Astrocyte (in vitro differentiated cells and primary cell): ENCODE measurements at regions not wholly inside any gene's neighbourhood (a gene's known extent, or its start where the extent isn't known, plus 50 kb on each side); places are given as distances from the start of the nearest gene placed in this dataset.

Experiments used
- DNase-seq: peaks from one replicate; pipeline ENCODE4 v3.0.0-alpha.2; 2010; ENCODE audit warnings: low read depth
- FAIRE-seq: peaks from 2 replicates; lab custom pipeline; 2011; peaks lifted over from hg19 to GRCh38; lab: Jason Lieb, UNC
- H2AFZ ChIP-seq: 2 replicates; pipeline ENCODE4 v1.6.0; 2012; ENCODE audit warnings: low read depth, low read length, inconsistent platforms
- H3K27ac ChIP-seq: 2 replicates; pipeline ENCODE4 v1.5.1; 2011; ENCODE audit warnings: low read depth, low read length, inconsistent platforms
- H3K27me3 ChIP-seq: 2 replicates; pipeline ENCODE4 v1.6.0; 2011; ENCODE audit warnings: low read length, inconsistent platforms; ENCODE audit not compliant: insufficient read depth
- H3K36me3 ChIP-seq: 2 replicates; pipeline ENCODE4 v1.5.1; 2011; ENCODE audit warnings: low read length, inconsistent platforms; ENCODE audit not compliant: insufficient read depth
- H3K4me1 ChIP-seq: 2 replicates; pipeline ENCODE4 v1.5.1; 2011; ENCODE audit warnings: low read length, inconsistent platforms; ENCODE audit not compliant: insufficient read depth
- H3K4me2 ChIP-seq: 2 replicates; pipeline ENCODE4 v1.6.0; 2012; ENCODE audit warnings: low read length, inconsistent platforms
- H3K4me3 ChIP-seq: 2 replicates; pipeline ENCODE4 v1.5.1; 2011; ENCODE audit warnings: low read depth, mild to moderate bottlenecking, low read length, inconsistent platforms; ENCODE audit not compliant: insufficient read depth
- H3K79me2 ChIP-seq: 2 replicates; pipeline ENCODE4 v1.6.0; 2012; ENCODE audit warnings: mild to moderate bottlenecking, low read length, inconsistent platforms; ENCODE audit not compliant: insufficient read depth
- H3K9ac ChIP-seq: 2 replicates; pipeline ENCODE4 v1.6.0; 2012; ENCODE audit warnings: mild to moderate bottlenecking, low read length, inconsistent platforms
- H3K9me3 ChIP-seq: 2 replicates; pipeline ENCODE4 v1.5.1; 2012; ENCODE audit warnings: low read depth, mild to moderate bottlenecking, low read length, inconsistent platforms; ENCODE audit not compliant: insufficient read depth
- H4K20me1 ChIP-seq: 2 replicates; pipeline ENCODE4 v1.6.0; 2012; ENCODE audit warnings: low read length, inconsistent platforms; ENCODE audit not compliant: insufficient read depth
- H3K27ac Mint-ChIP-seq: one replicate; pipeline ENCODE4 v1.8.0; 2021; ENCODE audit warnings: mild to moderate bottlenecking, mixed read lengths; ENCODE audit not compliant: unreplicated experiment
- H3K27me3 Mint-ChIP-seq: one replicate; pipeline ENCODE4 v1.8.0; 2021; ENCODE audit warnings: low read depth, mixed read lengths; ENCODE audit not compliant: unreplicated experiment
- H3K36me3 Mint-ChIP-seq: one replicate; pipeline ENCODE4 v1.8.0; 2021; ENCODE audit warnings: low read depth, mixed read lengths; ENCODE audit not compliant: unreplicated experiment
- H3K4me1 Mint-ChIP-seq: one replicate; pipeline ENCODE4 v1.8.0; 2021; ENCODE audit warnings: low read depth, mixed read lengths; ENCODE audit not compliant: unreplicated experiment
- H3K4me3 Mint-ChIP-seq: one replicate; pipeline ENCODE4 v1.8.0; 2021; ENCODE audit warnings: mild to moderate bottlenecking, moderate library complexity, mixed read lengths; ENCODE audit not compliant: unreplicated experiment
- H3K9me3 Mint-ChIP-seq: one replicate; pipeline ENCODE4 v1.8.0; 2021; ENCODE audit warnings: mild to moderate bottlenecking, mixed read lengths; ENCODE audit not compliant: unreplicated experiment
- EZH2 ChIP-seq: IDR thresholded peaks from 2 replicates; pipeline ENCODE4 v1.6.1; 2012; ENCODE audit warnings: mild to moderate bottlenecking, low read length, inconsistent platforms; ENCODE audit not compliant: insufficient read depth
- TF ChIP-seq, protein P1 (sequence below): IDR thresholded peaks from 2 replicates; pipeline ENCODE4 v1.5.1; 2011; ENCODE audit warnings: low read depth, mild to moderate bottlenecking, inconsistent platforms, low read length, moderate library complexity; ENCODE audit not compliant: insufficient read depth

DNA sequence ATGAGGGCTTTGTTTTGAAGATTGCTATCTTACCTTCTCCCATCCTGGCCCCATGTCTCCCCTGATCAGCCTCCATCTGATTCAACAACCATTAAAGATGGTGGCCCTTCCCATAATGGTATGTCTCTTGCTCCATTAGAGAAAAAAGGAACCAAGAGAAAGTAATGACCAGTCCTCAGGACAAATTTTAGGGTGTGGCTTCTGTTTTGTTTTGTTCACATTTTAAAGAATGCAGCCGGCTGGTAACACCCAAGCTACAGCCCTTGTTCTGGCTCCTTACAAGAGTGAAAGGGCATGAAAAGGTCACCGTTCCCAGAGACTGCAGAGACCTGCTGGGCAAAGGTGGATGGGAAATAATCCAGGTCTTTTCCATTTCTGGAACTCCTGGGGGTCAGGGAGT is 287.9 kb upstream of the NEBL start:
- H3K9me3 ChIP-seq: no peaks in the 10 kb centered on the region
- FAIRE-seq (no peak), DNase-seq (no peak)
- H3K4me1 Mint-ChIP-seq: peaks cover 17% of the 10 kb centered on the region
- H3K79me2 ChIP-seq: no peaks in the 10 kb centered on the region
- no peak for TF ChIP-seq EZH2
- TF ChIP-seq, protein P1, sequence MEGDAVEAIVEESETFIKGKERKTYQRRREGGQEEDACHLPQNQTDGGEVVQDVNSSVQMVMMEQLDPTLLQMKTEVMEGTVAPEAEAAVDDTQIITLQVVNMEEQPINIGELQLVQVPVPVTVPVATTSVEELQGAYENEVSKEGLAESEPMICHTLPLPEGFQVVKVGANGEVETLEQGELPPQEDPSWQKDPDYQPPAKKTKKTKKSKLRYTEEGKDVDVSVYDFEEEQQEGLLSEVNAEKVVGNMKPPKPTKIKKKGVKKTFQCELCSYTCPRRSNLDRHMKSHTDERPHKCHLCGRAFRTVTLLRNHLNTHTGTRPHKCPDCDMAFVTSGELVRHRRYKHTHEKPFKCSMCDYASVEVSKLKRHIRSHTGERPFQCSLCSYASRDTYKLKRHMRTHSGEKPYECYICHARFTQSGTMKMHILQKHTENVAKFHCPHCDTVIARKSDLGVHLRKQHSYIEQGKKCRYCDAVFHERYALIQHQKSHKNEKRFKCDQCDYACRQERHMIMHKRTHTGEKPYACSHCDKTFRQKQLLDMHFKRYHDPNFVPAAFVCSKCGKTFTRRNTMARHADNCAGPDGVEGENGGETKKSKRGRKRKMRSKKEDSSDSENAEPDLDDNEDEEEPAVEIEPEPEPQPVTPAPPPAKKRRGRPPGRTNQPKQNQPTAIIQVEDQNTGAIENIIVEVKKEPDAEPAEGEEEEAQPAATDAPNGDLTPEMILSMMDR: no peak
- no peaks in the 10 kb centered on the region for H4K20me1 ChIP-seq
- H3K4me1 ChIP-seq: peaks cover 3% of the 10 kb centered on the region
- no peak overlapping the region for H3K27ac Mint-ChIP-seq
- H3K4me3 Mint-ChIP-seq: no peak overlapping the region
- H3K4me3 ChIP-seq: no peak overlapping the region
- peaks cover 3% of the 10 kb centered on the region for H3K36me3 Mint-ChIP-seq
- no peak overlapping the region for H3K27ac ChIP-seq
- H3K9me3 Mint-ChIP-seq: peaks cover 3% of the 10 kb centered on the region
- H3K9ac ChIP-seq: no peak overlapping the region
- no peaks in the 10 kb centered on the region for H3K27me3 Mint-ChIP-seq
- H3K27me3 ChIP-seq: no peaks in the 10 kb centered on the region
- no peak overlapping the region for H3K4me2 ChIP-seq
- no peaks in the 10 kb centered on the region for H3K36me3 ChIP-seq
- H2AFZ ChIP-seq: no peak overlapping the region

DNA sequence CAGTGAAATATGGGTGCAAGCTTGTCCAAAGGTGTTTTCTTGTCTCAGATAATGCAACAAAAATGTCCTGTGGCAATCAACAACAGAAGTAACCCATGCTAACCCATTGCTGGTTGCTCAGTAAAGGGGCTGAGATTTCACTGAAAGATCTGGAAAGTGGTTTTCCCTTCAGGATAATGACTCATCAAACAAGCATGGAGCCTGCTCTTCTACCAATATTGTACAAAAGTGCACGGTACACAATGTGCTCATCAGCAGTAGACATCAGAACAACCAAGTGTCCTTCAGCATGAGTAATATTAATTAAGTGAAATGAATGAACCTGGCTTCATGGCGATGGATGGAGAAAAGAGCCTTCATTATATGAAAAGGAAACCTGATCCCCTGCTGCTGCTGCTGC is 287.1 kb upstream of the NEBL start:
- no peak overlapping the region for H3K9ac ChIP-seq
- no peaks in the 10 kb centered on the region for H3K79me2 ChIP-seq
- no peak overlapping the region for H2AFZ ChIP-seq
- no peaks in the 10 kb centered on the region for H3K9me3 ChIP-seq
- Mint-ChIP-seq H3K27ac (no peak overlapping the region), H3K36me3 (peaks cover 7% of the 10 kb centered on the region), H3K27me3 (no peaks in the 10 kb centered on the region), H3K9me3 (peaks cover 7% of the 10 kb centered on the region), H3K4me1 (peaks cover 21% of the 10 kb centered on the region), H3K4me3 (no peak overlapping the region)
- H3K4me2 ChIP-seq: no peak overlapping the region
- no peak for FAIRE-seq
- H4K20me1 ChIP-seq: no peaks in the 10 kb centered on the region
- H3K36me3 ChIP-seq: no peaks in the 10 kb centered on the region
- H3K4me3 ChIP-seq: no peak overlapping the region
- peaks cover 3% of the 10 kb centered on the region for H3K4me1 ChIP-seq
- TF ChIP-seq, protein P1: no peak
- TF ChIP-seq EZH2: no peak
- DNase-seq: no peak
- no peaks in the 10 kb centered on the region for H3K27me3 ChIP-seq
- no peak overlapping the region for H3K27ac ChIP-seq

DNA sequence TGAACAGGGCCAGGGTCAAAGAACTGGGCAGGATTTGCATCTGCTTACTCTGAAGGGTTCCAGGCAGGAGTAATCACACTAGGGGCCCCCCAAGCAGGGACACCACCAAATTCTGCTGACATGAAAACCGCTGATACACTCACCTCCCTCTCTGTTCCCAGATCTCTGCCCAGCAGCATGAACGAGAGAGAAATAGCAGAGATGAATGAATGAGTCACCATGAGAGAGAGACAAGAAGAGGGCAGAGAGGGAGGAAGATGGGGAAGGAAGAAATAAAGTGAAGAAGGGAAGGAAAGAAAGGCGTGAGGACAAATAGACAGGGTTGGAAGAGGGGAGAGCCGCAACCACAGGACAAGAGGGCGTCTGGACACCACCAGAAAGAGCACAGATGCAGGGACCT is 285.9 kb upstream of the NEBL start:
- Histone ChIP-seq H2AFZ (no peak overlapping the region), H3K36me3 (no peaks in the 10 kb centered on the region), H3K9ac (no peak overlapping the region), H3K79me2 (no peaks in the 10 kb centered on the region), H4K20me1 (no peaks in the 10 kb centered on the region), H3K27ac (no peak overlapping the region), H3K27me3 (no peaks in the 10 kb centered on the region), H3K9me3 (no peaks in the 10 kb centered on the region), H3K4me3 (no peak overlapping the region), H3K4me2 (no peak overlapping the region), H3K4me1 (peaks cover 3% of the 10 kb centered on the region)
- Mint-ChIP-seq H3K9me3 (peaks cover 4% of the 10 kb centered on the region), H3K27me3 (no peaks in the 10 kb centered on the region), H3K4me3 (no peak overlapping the region), H3K36me3 (peaks cover 5% of the 10 kb centered on the region), H3K27ac (peak overlapping the region; percentile 4), H3K4me1 (peaks cover 25% of the 10 kb centered on the region)
- DNase-seq (no peak), FAIRE-seq (no peak)
- TF ChIP-seq EZH2: no peak
- TF ChIP-seq, protein P1: no peak
